Breast epithelium (tissue), 4 donors: ENCODE measurements at regions not wholly inside any gene's neighbourhood (a gene's known extent, or its start where the extent isn't known, plus 50 kb on each side); places are given as distances from the start of the nearest gene placed in this dataset.

Source experiments
- DNase-seq, 2 donors: peaks; one replicate each; pipeline ENCODE4 v3.0.0-alpha.2; 2019; ENCODE audit warnings: low spot score in 2 of 2
- H3K27ac ChIP-seq, 2 donors: fragments of 200-600 bp; sonication (generic) in 1 of 2; one replicate each; pipeline ENCODE4 v1.5.1; 2016 to 2019; ENCODE audit warnings: mild to moderate bottlenecking in 1 of 2
- H3K27me3 ChIP-seq, 2 donors: fragments of 200-600 bp; sonication (generic) in 1 of 2; one replicate each; pipeline versions ENCODE4 v1.5.1 to v1.6.0; 2017 to 2019; ENCODE audit warnings: control low read depth in 1 of 2, mild to moderate bottlenecking in 1 of 2
- H3K36me3 ChIP-seq: fragments of 200-600 bp; one replicate; pipeline ENCODE4 v1.5.1; 2019
- H3K4me1 ChIP-seq, 2 donors: fragments of 200-600 bp; sonication (generic); one replicate each; pipeline ENCODE4 v1.5.1; 2016 to 2019; ENCODE audit warnings: control low read depth in 1 of 2
- H3K4me3 ChIP-seq, 3 donors: fragments of 200-600 bp; sonication (generic); 1 replicate in 2 of 3; 2 replicates in 1 of 3; pipeline ENCODE4 v1.5.1; 2016 to 2019; ENCODE audit warnings: mild to moderate bottlenecking in 3 of 3, moderate library complexity in 2 of 3
- H3K9me3 ChIP-seq, 2 donors: fragments of 200-600 bp; sonication (generic) in 1 of 2; one replicate each; pipeline ENCODE4 v1.5.1; 2016 to 2019; ENCODE audit warnings: control low read depth in 1 of 2
- POLR2A ChIP-seq: fragments of 450-650 bp; IDR thresholded peaks from one replicate; pipeline ENCODE4 v1.6.1; 2016; ENCODE audit warnings: antibody characterized with exemption, mild to moderate bottlenecking, moderate library complexity
- POLR2AphosphoS5 ChIP-seq, 3 donors: sonication (generic); formaldehyde crosslinking; IDR thresholded peaks; one replicate each; pipeline ENCODE4 v1.6.1; 2017; ENCODE audit warnings: antibody characterized with exemption in 3 of 3
- intact Hi-C: fragments of 100-400 bp; cut with DNase I; formaldehyde crosslinking; loops from one replicate; pipeline ENCODE4 v1.15.1; 2023; ENCODE audit warnings: low total_unique reads
- TF ChIP-seq, protein P1 (sequence below), 3 donors: fragments of 450-650 bp; IDR thresholded peaks; one replicate each; pipeline ENCODE4 v1.5.1; 2016 to 2017; ENCODE audit warnings: antibody characterized with exemption in 3 of 3, mild to moderate bottlenecking in 3 of 3, moderate library complexity in 3 of 3

DNA sequence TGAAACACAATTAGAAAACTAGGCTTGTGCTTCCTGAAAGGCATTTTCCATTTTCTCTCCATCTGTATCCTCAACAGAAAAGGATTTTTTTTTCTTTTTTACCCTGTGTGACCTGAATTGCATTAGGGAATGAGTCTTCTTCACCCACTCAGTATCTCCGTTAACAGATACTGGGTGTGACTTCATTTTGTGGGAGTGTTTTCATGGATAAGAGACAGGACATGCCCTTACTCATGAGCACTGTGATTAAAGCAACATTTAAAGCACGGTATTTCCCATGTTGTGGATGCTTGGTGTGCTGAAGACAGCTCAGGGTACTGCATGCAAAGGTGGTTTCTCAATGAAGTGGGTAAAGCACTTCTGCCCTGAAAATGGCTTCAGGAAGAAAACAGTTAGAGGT, 1397.3 kb upstream of the TMEM132C start:
- H3K27me3 ChIP-seq = no peaks in the 10 kb centered on the region
- DNase-seq = no peak
- intact Hi-C loops = loop anchor here (10.0 kb wide), 1 partner anchor 1475 kb away; no protein-coding TSS in a partner anchor
- no peaks in the 10 kb centered on the region for H3K9me3 ChIP-seq
- no peak overlapping the region for H3K4me3 ChIP-seq
- no peak overlapping the region for H3K27ac ChIP-seq
- no peaks in the 10 kb centered on the region for H3K36me3 ChIP-seq
- TF ChIP-seq POLR2AphosphoS5 (IDR thresholded peaks at IDR 0.05) (no peak), POLR2A (no peak)
- TF ChIP-seq, protein P1, sequence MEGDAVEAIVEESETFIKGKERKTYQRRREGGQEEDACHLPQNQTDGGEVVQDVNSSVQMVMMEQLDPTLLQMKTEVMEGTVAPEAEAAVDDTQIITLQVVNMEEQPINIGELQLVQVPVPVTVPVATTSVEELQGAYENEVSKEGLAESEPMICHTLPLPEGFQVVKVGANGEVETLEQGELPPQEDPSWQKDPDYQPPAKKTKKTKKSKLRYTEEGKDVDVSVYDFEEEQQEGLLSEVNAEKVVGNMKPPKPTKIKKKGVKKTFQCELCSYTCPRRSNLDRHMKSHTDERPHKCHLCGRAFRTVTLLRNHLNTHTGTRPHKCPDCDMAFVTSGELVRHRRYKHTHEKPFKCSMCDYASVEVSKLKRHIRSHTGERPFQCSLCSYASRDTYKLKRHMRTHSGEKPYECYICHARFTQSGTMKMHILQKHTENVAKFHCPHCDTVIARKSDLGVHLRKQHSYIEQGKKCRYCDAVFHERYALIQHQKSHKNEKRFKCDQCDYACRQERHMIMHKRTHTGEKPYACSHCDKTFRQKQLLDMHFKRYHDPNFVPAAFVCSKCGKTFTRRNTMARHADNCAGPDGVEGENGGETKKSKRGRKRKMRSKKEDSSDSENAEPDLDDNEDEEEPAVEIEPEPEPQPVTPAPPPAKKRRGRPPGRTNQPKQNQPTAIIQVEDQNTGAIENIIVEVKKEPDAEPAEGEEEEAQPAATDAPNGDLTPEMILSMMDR (IDR thresholded peaks at IDR 0.05) = no peak
- H3K4me1 ChIP-seq = no peaks in the 10 kb centered on the region

DNA sequence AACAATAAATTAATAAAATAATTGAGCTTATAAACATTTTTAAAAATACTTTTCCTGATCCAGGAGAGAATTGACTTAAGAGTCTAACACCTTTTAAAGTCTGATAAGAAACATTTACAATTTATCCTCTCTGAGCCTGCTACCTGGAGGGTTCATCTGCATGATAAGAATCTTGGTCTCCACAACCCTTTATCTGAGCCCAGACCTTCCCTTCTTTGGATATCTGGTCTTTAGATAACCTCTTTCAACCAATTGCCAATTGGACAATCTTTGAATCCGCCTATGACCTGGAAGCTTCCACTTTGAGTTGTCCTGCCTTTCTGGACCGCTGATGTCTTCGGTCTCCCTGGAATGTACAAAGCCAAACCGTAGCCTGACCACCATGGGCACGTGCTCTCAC, 1393.3 kb upstream of the TMEM132C start:
- TF ChIP-seq POLR2AphosphoS5 (IDR thresholded peaks at IDR 0.05) = no peak
- TF ChIP-seq POLR2A = no peak
- DNase-seq = no peak
- Histone ChIP-seq H3K4me3 (no peak overlapping the region), H3K4me1 (no peaks in the 10 kb centered on the region), H3K9me3 (no peaks in the 10 kb centered on the region), H3K27me3 (peaks cover 0 to 3% of the 10 kb centered on the region in 2 donors), H3K27ac (no peak overlapping the region), H3K36me3 (no peaks in the 10 kb centered on the region)
- intact Hi-C loops = no loop called here

DNA sequence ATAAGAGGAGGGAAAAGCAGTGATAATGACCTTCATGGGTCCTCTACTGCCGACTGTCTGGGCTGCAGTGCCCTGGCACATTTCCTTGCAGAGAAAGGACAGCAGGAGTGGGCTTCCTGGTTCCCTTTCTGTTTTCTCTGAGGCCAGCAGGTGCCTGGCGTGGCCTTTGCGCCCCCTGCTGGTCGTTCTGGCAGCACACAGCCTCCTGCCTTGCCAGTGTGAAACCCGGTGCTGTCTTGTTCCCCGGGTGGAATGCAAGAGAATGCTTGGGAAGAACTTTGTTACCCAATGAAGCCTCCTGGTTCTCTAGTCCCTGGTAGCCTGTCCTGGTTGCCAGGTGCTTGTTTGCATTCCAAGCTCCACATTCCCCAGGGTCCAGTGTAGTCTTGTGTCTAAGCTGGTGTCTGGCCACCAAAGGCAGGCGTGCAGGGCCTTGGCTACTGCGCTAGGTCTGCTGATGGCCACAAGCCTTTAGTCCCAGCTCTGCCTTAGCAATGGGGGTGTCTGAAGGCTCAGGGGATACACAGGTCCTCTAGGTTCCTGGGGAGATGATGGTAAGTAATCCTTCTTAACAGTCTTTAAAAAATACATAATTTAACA, 1392.4 kb upstream of the TMEM132C start:
- H3K36me3 ChIP-seq = no peaks in the 10 kb centered on the region
- no peaks in the 10 kb centered on the region for H3K4me1 ChIP-seq
- H3K27ac ChIP-seq = no peak overlapping the region
- no peak overlapping the region for H3K4me3 ChIP-seq
- no peaks in the 10 kb centered on the region for H3K9me3 ChIP-seq
- TF ChIP-seq POLR2A = no peak
- TF ChIP-seq, protein P1 (IDR thresholded peaks at IDR 0.05) = peak; percentile 50 to 58 (median 57)
- peak in 1 of 2 donors; percentile 29 for DNase-seq
- peaks cover 0 to 3% of the 10 kb centered on the region in 2 donors for H3K27me3 ChIP-seq
- intact Hi-C loops = no loop called here

DNA sequence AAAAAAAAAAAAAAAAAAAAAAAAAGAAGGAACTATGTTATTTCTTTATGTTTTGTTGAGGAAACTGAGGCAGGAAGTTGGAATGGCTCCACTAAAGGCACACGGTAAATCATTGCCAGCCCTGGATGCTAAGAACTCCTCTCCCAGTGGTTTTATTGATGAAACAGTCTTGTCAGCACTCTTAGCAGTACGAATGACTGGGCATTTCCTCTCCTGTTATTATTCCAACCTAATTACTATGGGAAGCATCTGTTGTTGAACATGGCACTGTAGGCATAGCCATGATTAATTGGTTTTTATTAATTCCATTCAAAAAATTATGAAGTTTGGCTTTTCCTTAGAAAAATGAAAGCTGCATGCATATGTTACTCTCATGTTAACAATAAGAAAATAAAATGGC, 1387.1 kb upstream of the TMEM132C start:
- Histone ChIP-seq H3K36me3 (no peaks in the 10 kb centered on the region), H3K4me3 (no peak overlapping the region), H3K4me1 (no peaks in the 10 kb centered on the region), H3K27me3 (peaks cover 0 to 3% of the 10 kb centered on the region in 2 donors), H3K27ac (no peak overlapping the region), H3K9me3 (no peaks in the 10 kb centered on the region)
- DNase-seq = no peak
- intact Hi-C loops = no loop called here
- TF ChIP-seq POLR2A (no peak), POLR2AphosphoS5 (IDR thresholded peaks at IDR 0.05) (no peak)
- TF ChIP-seq, protein P1 (IDR thresholded peaks at IDR 0.05) = no peak

DNA sequence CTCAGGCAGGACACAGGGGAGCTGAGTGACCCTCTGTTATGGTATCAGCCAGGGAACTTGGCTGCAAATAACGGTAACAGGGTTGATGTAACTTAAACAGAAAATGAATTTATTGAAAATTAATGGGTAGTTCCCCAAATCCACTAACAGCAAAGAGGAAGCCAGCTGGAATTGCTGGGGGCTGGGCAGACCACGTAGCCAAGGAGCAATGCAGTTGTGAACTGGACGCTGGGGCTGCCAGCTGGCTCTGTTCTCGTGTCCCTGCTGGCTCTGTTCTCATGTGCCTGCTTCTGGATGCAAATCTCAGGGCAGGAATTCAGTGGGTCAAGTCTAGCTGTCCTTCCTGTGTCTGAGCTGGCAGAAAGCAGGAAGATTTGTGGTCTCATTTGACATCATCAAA, 1383.3 kb upstream of the TMEM132C start:
- no peak overlapping the region for H3K4me3 ChIP-seq
- intact Hi-C loops = no loop called here
- no peaks in the 10 kb centered on the region for H3K4me1 ChIP-seq
- H3K27ac ChIP-seq = no peak overlapping the region
- TF ChIP-seq, protein P1 (IDR thresholded peaks at IDR 0.05) = no peak
- TF ChIP-seq POLR2AphosphoS5 (IDR thresholded peaks at IDR 0.05) (no peak), POLR2A (no peak)
- no peak for DNase-seq
- no peaks in the 10 kb centered on the region for H3K9me3 ChIP-seq
- no peaks in the 10 kb centered on the region for H3K36me3 ChIP-seq
- no peaks in the 10 kb centered on the region for H3K27me3 ChIP-seq

DNA sequence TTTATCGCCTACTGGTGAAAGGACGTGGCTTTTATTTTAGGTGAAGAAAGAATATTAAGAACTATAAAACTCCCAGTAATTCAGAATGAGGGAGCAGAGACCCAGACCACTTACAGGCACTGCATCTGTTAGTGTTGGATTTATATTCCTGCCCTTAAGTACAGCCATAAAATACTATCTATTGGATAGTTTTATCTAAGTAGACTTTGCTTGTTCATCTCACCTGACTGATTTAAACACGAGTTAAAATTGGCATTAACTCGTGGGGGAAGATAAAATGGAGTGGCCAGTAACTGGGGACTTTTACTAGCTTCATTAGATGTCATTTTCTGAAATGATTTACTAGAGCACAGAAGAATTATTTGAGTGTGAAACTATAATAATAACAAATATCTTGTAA, 1377.5 kb upstream of the TMEM132C start:
- TF ChIP-seq POLR2A (no peak), POLR2AphosphoS5 (IDR thresholded peaks at IDR 0.05) (no peak)
- TF ChIP-seq, protein P1 (IDR thresholded peaks at IDR 0.05) = no peak
- H3K4me1 ChIP-seq = no peaks in the 10 kb centered on the region
- intact Hi-C loops = no loop called here

More for the DNA sequence above, 1377.5 kb upstream of the TMEM132C start:
- H3K9me3 ChIP-seq = peaks cover 0 to 10% of the 10 kb centered on the region in 2 donors
- no peaks in the 10 kb centered on the region for H3K36me3 ChIP-seq
- DNase-seq = no peak
- H3K4me3 ChIP-seq = no peak overlapping the region
- no peaks in the 10 kb centered on the region for H3K27me3 ChIP-seq
- H3K27ac ChIP-seq = no peak overlapping the region
